Prostate gland (tissue), 1 donor: ENCODE measurements at regions not wholly inside any gene's neighbourhood (a gene's known extent, or its start where the extent isn't known, plus 50 kb on each side); places are given as distances from the start of the nearest gene placed in this dataset.

Experiments used
- POLR2A ChIP-seq: fragments of 450-650 bp; IDR thresholded peaks from one replicate; pipeline ENCODE4 v1.6.1; 2016; ENCODE audit warnings: antibody characterized with exemption, mild to moderate bottlenecking
- POLR2AphosphoS5 ChIP-seq: sonication (generic); formaldehyde crosslinking; IDR thresholded peaks from one replicate; pipeline ENCODE4 v1.6.1; 2017; ENCODE audit warnings: antibody characterized with exemption

DNA sequence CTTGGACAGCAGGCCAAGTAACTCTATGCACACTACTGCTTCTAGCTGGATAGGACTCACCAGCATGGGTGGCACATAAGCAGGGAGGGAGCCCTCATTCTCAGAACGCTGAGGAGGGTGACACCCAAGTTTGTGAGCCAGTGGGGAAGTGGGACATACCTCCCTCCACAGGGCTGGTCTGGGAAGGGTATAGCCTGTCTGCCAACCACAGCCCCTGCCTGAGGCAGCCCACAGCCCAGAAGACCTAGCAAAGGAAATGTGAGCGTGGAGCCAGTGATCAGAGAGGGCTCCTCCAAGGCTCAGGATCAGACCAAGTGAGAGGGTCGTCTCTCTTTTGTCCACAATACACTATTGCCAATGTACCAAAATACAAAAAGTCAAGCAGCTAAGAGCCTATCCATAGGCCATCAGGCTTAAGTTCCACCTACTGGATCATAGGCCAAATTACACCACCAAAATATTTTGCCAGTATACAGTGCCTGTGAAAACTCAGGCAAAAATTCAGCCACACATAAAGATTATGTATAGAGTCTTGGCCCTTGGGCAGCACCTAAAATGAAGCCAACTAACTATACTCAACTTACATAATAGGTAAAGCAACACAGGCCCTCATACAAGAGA lies 1203.1 kb downstream of the PCDH18 start:
- TF ChIP-seq POLR2A (no peak), POLR2AphosphoS5 (no peak)
